Fibroblast of the aortic adventitia (primary cell): ENCODE measurements at regions not wholly inside any gene's neighbourhood (a gene's known extent, or its start where the extent isn't known, plus 50 kb on each side); places are given as distances from the start of the nearest gene placed in this dataset.
A peak's percentile ranks its signal among the peaks of the same experiment; 100 is the strongest.

Experiments used
- DNase-seq: peaks from one replicate; pipeline ENCODE4 v3.0.0-alpha.2; 2010; ENCODE audit warnings: low read depth
- H3K4me3 ChIP-seq: 2 replicates; pipeline ENCODE4 v1.5.1; 2011; ENCODE audit warnings: low read depth, mild to moderate bottlenecking, control low read depth, low read length, moderate library complexity
- CTCF ChIP-seq: IDR thresholded peaks from 2 replicates; pipeline ENCODE4 v1.5.1; 2011; ENCODE audit warnings: mild to moderate bottlenecking, low read length, control low read depth, inconsistent platforms; ENCODE audit not compliant: insufficient read depth

GRCh38 chr10:78700413-78700812, 368.4 kb upstream of the ZMIZ1 start:
- TF ChIP-seq CTCF: no peak
- peak; percentile 44 for DNase-seq
- H3K4me3 ChIP-seq: no peak overlapping the region

- H3K4me3 ChIP-seq: no peak overlapping the region
- TF ChIP-seq CTCF: no peak
Measured at GRCh38 chr10:78700816-78701520, 367.8 kb upstream of the ZMIZ1 start.

GRCh38 chr10:78702186-78702585, 366.6 kb upstream of the ZMIZ1 start:
- no peak for DNase-seq
- no peak for TF ChIP-seq CTCF
- no peak overlapping the region for H3K4me3 ChIP-seq

More at GRCh38 chr10:78700816-78701520, 367.8 kb upstream of the ZMIZ1 start:
- no peak for DNase-seq

GRCh38 chr10:78702876-78703275, 365.9 kb upstream of the ZMIZ1 start:
- no peak for DNase-seq
- no peak for TF ChIP-seq CTCF
- H3K4me3 ChIP-seq: no peak overlapping the region

- DNase-seq: no peak
- TF ChIP-seq CTCF: no peak
Measured at GRCh38 chr10:78703593-78703992, 365.2 kb upstream of the ZMIZ1 start.

GRCh38 chr10:78706256-78706655, 362.5 kb upstream of the ZMIZ1 start:
- no peak for TF ChIP-seq CTCF
- DNase-seq: peak; percentile 20
- H3K4me3 ChIP-seq: no peak overlapping the region

More at GRCh38 chr10:78703593-78703992, 365.2 kb upstream of the ZMIZ1 start:
- no peak overlapping the region for H3K4me3 ChIP-seq
